ENCODE measurements at regions not wholly inside any gene's neighbourhood (a gene's known extent, or its start where the extent isn't known, plus 50 kb on each side); places are given as distances from the start of the nearest gene placed in this dataset.

GRCh38 chr17:68812876-68813584 is 142.2 kb downstream of the ABCA8 start:
- no peak for DNase-seq
- intact Hi-C loops (cut with DNase I; ENCODE audit: low total_unique reads): no loop called here
- Histone ChIP-seq H3K9me3 (no peaks in the 10 kb centered on the region), H3K4me3 (no peak overlapping the region), H3K36me3 (no peaks in the 10 kb centered on the region), H3K27me3 (no peaks in the 10 kb centered on the region), H3K27ac (no peak overlapping the region), H3K4me1 (no peaks in the 10 kb centered on the region)
- TF ChIP-seq CTCF (IDR thresholded peaks at IDR 0.05): no peak

GRCh38 chr17:68809148-68809547 is 146.0 kb downstream of the ABCA8 start:
- no peak for DNase-seq
- Histone ChIP-seq H3K27ac (no peak overlapping the region), H3K4me1 (no peaks in the 10 kb centered on the region), H3K4me3 (no peak overlapping the region), H3K36me3 (no peaks in the 10 kb centered on the region), H3K27me3 (no peaks in the 10 kb centered on the region), H3K9me3 (no peaks in the 10 kb centered on the region)
- intact Hi-C loops (cut with DNase I; ENCODE audit: low total_unique reads): no loop called here
- TF ChIP-seq CTCF (IDR thresholded peaks at IDR 0.05): no peak

GRCh38 chr17:68807998-68808772 is 147.0 kb downstream of the ABCA8 start:
- H3K4me1 ChIP-seq: no peaks in the 10 kb centered on the region
- H3K9me3 ChIP-seq: no peaks in the 10 kb centered on the region
- DNase-seq: no peak
- H3K27ac ChIP-seq: no peak overlapping the region
- no peak for TF ChIP-seq CTCF (IDR thresholded peaks at IDR 0.05)
- intact Hi-C loops (cut with DNase I; ENCODE audit: low total_unique reads): no loop called here
- no peaks in the 10 kb centered on the region for H3K36me3 ChIP-seq
- no peak overlapping the region for H3K4me3 ChIP-seq
- no peaks in the 10 kb centered on the region for H3K27me3 ChIP-seq

- no peaks in the 10 kb centered on the region for H3K9me3 ChIP-seq
- H3K4me1 ChIP-seq: no peaks in the 10 kb centered on the region
- H3K36me3 ChIP-seq: no peaks in the 10 kb centered on the region
- no peaks in the 10 kb centered on the region for H3K27me3 ChIP-seq
- intact Hi-C loops (cut with DNase I; ENCODE audit: low total_unique reads): no loop called here
- no peak for TF ChIP-seq CTCF (IDR thresholded peaks at IDR 0.05)
- no peak overlapping the region for H3K4me3 ChIP-seq
- no peak for DNase-seq
- no peak overlapping the region for H3K27ac ChIP-seq
Observed at GRCh38 chr17:68805609-68806008, 149.6 kb downstream of the ABCA8 start.

- intact Hi-C loops (cut with DNase I; ENCODE audit: low total_unique reads): no loop called here
Observed at GRCh38 chr17:68804777-68805520, 150.2 kb downstream of the ABCA8 start.

More at GRCh38 chr17:68804777-68805520, 150.2 kb downstream of the ABCA8 start:
- no peaks in the 10 kb centered on the region for H3K36me3 ChIP-seq
- H3K27ac ChIP-seq: no peak overlapping the region
- H3K9me3 ChIP-seq: no peaks in the 10 kb centered on the region
- no peaks in the 10 kb centered on the region for H3K27me3 ChIP-seq
- DNase-seq: no peak
- H3K4me1 ChIP-seq: no peaks in the 10 kb centered on the region
- H3K4me3 ChIP-seq: no peak overlapping the region
- TF ChIP-seq CTCF (IDR thresholded peaks at IDR 0.05): no peak

All from tibial artery (tissue), 4 donors.